A673 (cell line): ENCODE measurements at regions not wholly inside any gene's neighbourhood (a gene's known extent, or its start where the extent isn't known, plus 50 kb on each side); places are given as distances from the start of the nearest gene placed in this dataset.

Source experiments
- BruUV-seq: library from RNA; stranded (reverse); fragments of 400-500 nt; replicated peaks from 2 replicates; lab custom pipeline; 2021; lab: Mats Ljungman, UMichigan
- CTCF ChIA-PET: fragments of 300-600 bp; sonication (Branson Sonifier 250); formaldehyde crosslinking; loops from one replicate; lab custom pipeline; 2022; ENCODE audit warnings: antibody characterized with exemption; lab: Charles Lee
- POLR2A ChIA-PET: fragments of 300-600 bp; sonication (Branson Sonifier 250); formaldehyde crosslinking; loops from one replicate; lab custom pipeline; 2022; ENCODE audit warnings: antibody characterized with exemption; ENCODE audit not compliant: low non-redundant PET; lab: Charles Lee
- DNase-seq: peaks from one replicate; pipeline ENCODE4 v3.0.0-alpha.2; 2015; ENCODE audit warnings: low spot score
- H3K27ac ChIP-seq: fragments of 200-600 bp; sonication (generic); 2 replicates; pipeline ENCODE4 v1.5.1; 2016; ENCODE audit warnings: mixed run types, low read depth, mild to moderate bottlenecking, mixed read lengths, antibody characterized with exemption, low read length; ENCODE audit not compliant: poor library complexity, severe bottlenecking
- H3K27me3 ChIP-seq: fragments of 200-600 bp; sonication (generic); replicated peaks from 2 replicates; pipeline ENCODE4 v1.6.1; 2017; ENCODE audit warnings: mixed run types, low read depth, mild to moderate bottlenecking, mixed read lengths, antibody characterized with exemption, low read length; ENCODE audit not compliant: insufficient read depth, poor library complexity
- H3K36me3 ChIP-seq: fragments of 200-600 bp; sonication (generic); 2 replicates; pipeline ENCODE4 v1.6.1; 2016; ENCODE audit warnings: mixed run types, mild to moderate bottlenecking, mixed read lengths, antibody characterized with exemption, low read length; ENCODE audit not compliant: insufficient read depth, poor library complexity, severe bottlenecking
- H3K4me1 ChIP-seq: fragments of 200-600 bp; sonication (generic); 2 replicates; pipeline ENCODE4 v1.6.1; 2017; ENCODE audit warnings: mixed run types, mild to moderate bottlenecking, mixed read lengths, antibody characterized with exemption, low read length; ENCODE audit not compliant: insufficient read depth, poor library complexity, severe bottlenecking
- H3K4me3 ChIP-seq: fragments of 200-600 bp; sonication (generic); 2 replicates; pipeline ENCODE4 v1.5.1; 2016; ENCODE audit warnings: low read depth, mixed run types, mild to moderate bottlenecking, mixed read lengths, low read length; ENCODE audit not compliant: poor library complexity, severe bottlenecking
- H3K9me3 ChIP-seq: fragments of 200-600 bp; sonication (generic); 2 replicates; pipeline ENCODE4 v1.6.1; 2016; ENCODE audit warnings: mixed run types, low read depth, mild to moderate bottlenecking, mixed read lengths, antibody characterized with exemption, low read length; ENCODE audit not compliant: poor library complexity, severe bottlenecking
- EZH2 ChIP-seq: fragments of 200-600 bp; sonication (generic); IDR thresholded peaks from 2 replicates; pipeline ENCODE4 v1.6.1; 2017; ENCODE audit warnings: borderline replicate concordance, low read depth, mild to moderate bottlenecking, mixed read lengths, antibody characterized with exemption, low read length; ENCODE audit not compliant: poor library complexity, severe bottlenecking
- intact Hi-C: fragments of 100-400 bp; cut with micrococcal nuclease; formaldehyde crosslinking; loops from one replicate; pipeline ENCODE4 v1.10.0; 2022; ENCODE audit not compliant: unreplicated experiment
- TF ChIP-seq, protein P1 (sequence below): fragments of 300-800, 200-600 bp; sonication (generic); conservative IDR thresholded peaks from 2 replicates; pipeline ENCODE4 v1.5.1; 2017; ENCODE audit warnings: low read depth, mild to moderate bottlenecking, antibody characterized with exemption, low read length, moderate library complexity, mixed read lengths

DNA sequence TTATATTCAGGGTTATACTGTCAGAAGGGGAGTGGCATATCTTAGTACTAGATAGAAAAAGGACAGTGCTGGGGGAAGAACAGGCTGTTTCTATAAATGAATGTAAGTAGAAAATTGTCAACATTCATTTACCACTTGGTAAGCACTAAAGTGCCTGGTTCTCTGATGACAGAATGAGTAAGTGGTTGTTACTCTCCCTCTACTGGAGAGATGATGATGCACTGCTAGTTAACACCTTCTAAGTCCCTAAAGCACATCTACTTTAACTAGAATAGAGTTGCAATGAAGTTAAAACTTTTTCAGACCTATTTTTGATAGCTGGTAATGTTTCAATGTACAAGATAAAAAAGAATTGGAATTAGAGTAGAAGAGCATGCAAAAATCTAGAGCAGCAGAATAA, 214.5 kb downstream of the KLHL4 start:
- Histone ChIP-seq H3K4me3 (no peak overlapping the region), H3K27ac (no peak overlapping the region), H3K4me1 (no peaks in the 10 kb centered on the region), H3K9me3 (peaks cover 5% of the 10 kb centered on the region), H3K36me3 (no peaks in the 10 kb centered on the region), H3K27me3 (no peaks in the 10 kb centered on the region)
- no TSS peak for BruUV-seq
- no peak for DNase-seq
- ChIA-PET CTCF (no interaction called here), POLR2A (no interaction called here)
- no peak for TF ChIP-seq EZH2
- TF ChIP-seq, protein P1, sequence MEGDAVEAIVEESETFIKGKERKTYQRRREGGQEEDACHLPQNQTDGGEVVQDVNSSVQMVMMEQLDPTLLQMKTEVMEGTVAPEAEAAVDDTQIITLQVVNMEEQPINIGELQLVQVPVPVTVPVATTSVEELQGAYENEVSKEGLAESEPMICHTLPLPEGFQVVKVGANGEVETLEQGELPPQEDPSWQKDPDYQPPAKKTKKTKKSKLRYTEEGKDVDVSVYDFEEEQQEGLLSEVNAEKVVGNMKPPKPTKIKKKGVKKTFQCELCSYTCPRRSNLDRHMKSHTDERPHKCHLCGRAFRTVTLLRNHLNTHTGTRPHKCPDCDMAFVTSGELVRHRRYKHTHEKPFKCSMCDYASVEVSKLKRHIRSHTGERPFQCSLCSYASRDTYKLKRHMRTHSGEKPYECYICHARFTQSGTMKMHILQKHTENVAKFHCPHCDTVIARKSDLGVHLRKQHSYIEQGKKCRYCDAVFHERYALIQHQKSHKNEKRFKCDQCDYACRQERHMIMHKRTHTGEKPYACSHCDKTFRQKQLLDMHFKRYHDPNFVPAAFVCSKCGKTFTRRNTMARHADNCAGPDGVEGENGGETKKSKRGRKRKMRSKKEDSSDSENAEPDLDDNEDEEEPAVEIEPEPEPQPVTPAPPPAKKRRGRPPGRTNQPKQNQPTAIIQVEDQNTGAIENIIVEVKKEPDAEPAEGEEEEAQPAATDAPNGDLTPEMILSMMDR: no peak
- intact Hi-C loops: no loop called here

DNA sequence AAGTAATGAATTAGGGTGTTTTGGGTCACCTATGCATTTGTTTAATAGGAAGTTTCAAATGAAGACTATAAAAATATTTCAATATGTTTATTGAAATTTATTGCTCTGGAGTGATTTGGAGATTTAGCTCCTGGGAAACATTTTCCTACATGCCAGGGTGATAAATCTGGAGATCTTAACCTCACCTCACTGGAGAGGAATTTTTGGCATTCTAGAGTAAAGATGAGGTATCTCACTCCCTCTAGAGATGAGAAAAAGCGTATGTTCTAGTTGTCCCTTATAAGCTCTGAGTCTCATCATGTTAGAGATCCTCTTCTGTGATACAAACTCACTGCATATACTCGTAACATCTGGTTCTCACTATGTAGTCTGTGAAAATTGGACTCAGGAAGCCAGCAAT, 219.0 kb downstream of the KLHL4 start:
- TF ChIP-seq EZH2: no peak
- TF ChIP-seq, protein P1: no peak
- peaks cover 5% of the 10 kb centered on the region for H3K9me3 ChIP-seq
- H3K4me3 ChIP-seq: no peak overlapping the region
- no TSS peak for BruUV-seq
- H3K36me3 ChIP-seq: no peaks in the 10 kb centered on the region
- H3K4me1 ChIP-seq: no peaks in the 10 kb centered on the region
- H3K27me3 ChIP-seq: no peaks in the 10 kb centered on the region
- CTCF ChIA-PET: no interaction called here
- H3K27ac ChIP-seq: no peak overlapping the region
- intact Hi-C loops: no loop called here
- POLR2A ChIA-PET: no interaction called here
- DNase-seq: no peak

DNA sequence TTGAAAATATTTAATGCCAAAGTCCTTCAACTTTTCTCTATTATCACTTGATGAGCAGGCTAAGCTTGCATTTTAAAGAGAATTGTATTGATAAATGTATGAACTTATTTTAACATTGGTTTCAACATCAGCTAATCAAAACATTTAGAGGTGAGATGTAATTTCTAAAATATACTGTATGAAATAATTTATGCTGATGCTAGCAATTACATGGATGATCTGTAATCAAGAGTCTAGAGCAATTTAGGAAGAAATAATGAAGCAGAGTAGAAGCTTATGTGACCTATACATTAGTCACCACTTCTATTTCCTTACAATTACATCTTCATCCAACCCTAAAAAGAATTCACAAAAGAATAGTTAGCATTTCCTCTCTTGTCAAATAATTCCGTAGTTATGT, 226.8 kb downstream of the KLHL4 start:
- POLR2A ChIA-PET: no interaction called here
- CTCF ChIA-PET: no interaction called here
- no TSS peak for BruUV-seq
- no peak for DNase-seq
- no peak overlapping the region for H3K27ac ChIP-seq
- no peaks in the 10 kb centered on the region for H3K27me3 ChIP-seq
- TF ChIP-seq, protein P1: no peak
- no peak for TF ChIP-seq EZH2
- no peak overlapping the region for H3K4me3 ChIP-seq
- no peaks in the 10 kb centered on the region for H3K36me3 ChIP-seq
- intact Hi-C loops: no loop called here
- H3K4me1 ChIP-seq: no peaks in the 10 kb centered on the region
- peaks cover 16% of the 10 kb centered on the region for H3K9me3 ChIP-seq
